ENCODE measurements at regions not wholly inside any gene's neighbourhood (a gene's known extent, or its start where the extent isn't known, plus 50 kb on each side); places are given as distances from the start of the nearest gene placed in this dataset.

DNA sequence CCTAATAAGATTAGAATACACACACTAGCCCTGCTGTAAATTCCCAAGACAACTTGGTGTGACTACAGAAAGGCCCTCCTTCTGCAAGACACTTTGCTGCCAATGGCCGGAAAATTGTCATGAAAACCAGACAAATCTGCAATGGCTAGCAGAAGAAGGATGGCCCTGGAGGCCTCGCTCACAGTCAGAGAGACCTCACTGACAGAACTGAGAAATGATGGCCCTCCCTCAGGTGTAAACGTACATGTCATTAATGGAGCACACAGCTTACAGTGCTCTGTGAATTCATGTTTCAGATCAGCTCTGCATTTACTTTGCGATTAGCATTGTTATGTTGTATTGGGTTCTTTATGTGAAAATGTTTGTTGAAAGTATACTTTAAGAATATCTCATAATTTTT lies 202.9 kb upstream of the N4BP1 start:
- POLR2A ChIA-PET: no interaction called here
- no peak for DNase-seq (ENCODE audit: low read depth, low spot score)
- Histone ChIP-seq H3K4me3 (ENCODE audit: low read depth, low read length) (no peak overlapping the region), H3K27ac (ENCODE audit: low read depth, low read length) (no peak overlapping the region), H3K9me3 (ENCODE audit: control insufficient read depth, insufficient read depth, low read length) (peaks cover 7% of the 10 kb centered on the region; the same call in 1 of the 2 replicates), H3K27me3 (ENCODE audit: control insufficient read depth, insufficient read depth, low read length) (peaks cover 5% of the 10 kb centered on the region)
- TF ChIP-seq, protein P1, sequence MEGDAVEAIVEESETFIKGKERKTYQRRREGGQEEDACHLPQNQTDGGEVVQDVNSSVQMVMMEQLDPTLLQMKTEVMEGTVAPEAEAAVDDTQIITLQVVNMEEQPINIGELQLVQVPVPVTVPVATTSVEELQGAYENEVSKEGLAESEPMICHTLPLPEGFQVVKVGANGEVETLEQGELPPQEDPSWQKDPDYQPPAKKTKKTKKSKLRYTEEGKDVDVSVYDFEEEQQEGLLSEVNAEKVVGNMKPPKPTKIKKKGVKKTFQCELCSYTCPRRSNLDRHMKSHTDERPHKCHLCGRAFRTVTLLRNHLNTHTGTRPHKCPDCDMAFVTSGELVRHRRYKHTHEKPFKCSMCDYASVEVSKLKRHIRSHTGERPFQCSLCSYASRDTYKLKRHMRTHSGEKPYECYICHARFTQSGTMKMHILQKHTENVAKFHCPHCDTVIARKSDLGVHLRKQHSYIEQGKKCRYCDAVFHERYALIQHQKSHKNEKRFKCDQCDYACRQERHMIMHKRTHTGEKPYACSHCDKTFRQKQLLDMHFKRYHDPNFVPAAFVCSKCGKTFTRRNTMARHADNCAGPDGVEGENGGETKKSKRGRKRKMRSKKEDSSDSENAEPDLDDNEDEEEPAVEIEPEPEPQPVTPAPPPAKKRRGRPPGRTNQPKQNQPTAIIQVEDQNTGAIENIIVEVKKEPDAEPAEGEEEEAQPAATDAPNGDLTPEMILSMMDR (IDR thresholded peaks at IDR 0.05; ENCODE audit: low read depth, low read length): no peak
- CTCF ChIA-PET: no interaction called here

DNA sequence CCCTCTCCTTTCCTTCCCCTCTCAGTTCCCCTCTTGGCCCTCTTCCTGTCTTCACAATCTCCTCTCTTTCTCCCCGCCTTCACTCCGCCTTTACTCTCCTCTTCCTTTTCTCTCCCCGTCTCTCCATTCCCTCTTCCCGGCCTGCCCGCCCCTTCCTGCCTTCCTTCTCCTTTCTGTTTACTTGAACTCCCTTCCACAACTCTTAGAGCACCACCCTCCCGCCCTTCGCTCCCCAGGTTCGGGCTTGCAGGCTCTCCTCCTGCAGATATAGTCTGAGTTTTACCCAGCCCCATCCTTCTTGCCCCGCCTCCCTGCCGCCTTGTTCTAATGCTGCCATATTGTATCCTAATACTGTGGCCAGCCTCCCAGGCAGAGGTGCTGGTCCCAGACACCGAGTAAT lies 201.5 kb upstream of the N4BP1 start:
- DNase-seq (ENCODE audit: low read depth, low spot score): no peak
- Histone ChIP-seq H3K9me3 (ENCODE audit: control insufficient read depth, insufficient read depth, low read length) (peaks cover 3% of the 10 kb centered on the region; the same call in 1 of the 2 replicates), H3K27ac (ENCODE audit: low read depth, low read length) (no peak overlapping the region), H3K27me3 (ENCODE audit: control insufficient read depth, insufficient read depth, low read length) (peaks cover 5% of the 10 kb centered on the region), H3K4me3 (ENCODE audit: low read depth, low read length) (no peak overlapping the region)
- POLR2A ChIA-PET: no interaction called here
- CTCF ChIA-PET: no interaction called here
- TF ChIP-seq, protein P1 (IDR thresholded peaks at IDR 0.05; ENCODE audit: low read depth, low read length): no peak

DNA sequence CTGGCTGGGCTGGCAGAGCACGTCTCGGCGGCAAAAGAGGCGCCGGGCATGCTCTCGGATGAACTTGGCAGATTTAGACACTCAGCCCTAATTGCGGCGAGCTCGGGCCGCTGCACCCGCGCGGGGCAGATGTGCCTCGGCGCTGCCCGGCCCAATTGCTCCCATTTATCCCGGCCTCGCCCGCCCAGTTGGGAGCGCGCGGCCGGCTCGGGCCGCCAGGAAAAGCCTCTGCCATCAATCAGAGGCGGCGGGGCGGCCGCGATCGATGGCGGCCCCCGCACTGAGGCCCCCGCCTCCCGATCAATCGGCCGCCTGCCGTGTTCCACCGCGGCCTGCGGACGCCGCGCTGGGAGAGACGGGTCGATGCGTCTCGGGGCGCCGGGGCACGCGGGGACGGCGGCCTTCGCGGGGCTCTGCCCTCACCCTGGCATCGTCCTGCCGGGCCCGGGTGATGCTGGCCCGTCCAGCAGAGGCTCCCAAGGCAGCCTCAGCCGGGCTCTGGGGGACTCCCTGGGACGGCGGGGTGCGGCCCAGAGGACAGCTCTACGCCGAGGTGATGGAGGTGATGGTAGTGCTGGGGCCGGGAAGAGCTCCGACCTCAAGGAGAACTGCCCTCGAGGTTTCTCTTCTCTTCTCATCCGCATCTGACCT lies 200.9 kb upstream of the N4BP1 start:
- no peak for DNase-seq (ENCODE audit: low read depth, low spot score)
- CTCF ChIA-PET: no interaction called here
- peaks cover 5% of the 10 kb centered on the region for H3K27me3 ChIP-seq (ENCODE audit: control insufficient read depth, insufficient read depth, low read length)
- POLR2A ChIA-PET: no interaction called here
- H3K9me3 ChIP-seq (ENCODE audit: control insufficient read depth, insufficient read depth, low read length): peaks cover 3% of the 10 kb centered on the region; the same call in 1 of the 2 replicates
- H3K27ac ChIP-seq (ENCODE audit: low read depth, low read length): no peak overlapping the region
- no peak overlapping the region for H3K4me3 ChIP-seq (ENCODE audit: low read depth, low read length)
- TF ChIP-seq, protein P1 (IDR thresholded peaks at IDR 0.05; ENCODE audit: low read depth, low read length): no peak

DNA sequence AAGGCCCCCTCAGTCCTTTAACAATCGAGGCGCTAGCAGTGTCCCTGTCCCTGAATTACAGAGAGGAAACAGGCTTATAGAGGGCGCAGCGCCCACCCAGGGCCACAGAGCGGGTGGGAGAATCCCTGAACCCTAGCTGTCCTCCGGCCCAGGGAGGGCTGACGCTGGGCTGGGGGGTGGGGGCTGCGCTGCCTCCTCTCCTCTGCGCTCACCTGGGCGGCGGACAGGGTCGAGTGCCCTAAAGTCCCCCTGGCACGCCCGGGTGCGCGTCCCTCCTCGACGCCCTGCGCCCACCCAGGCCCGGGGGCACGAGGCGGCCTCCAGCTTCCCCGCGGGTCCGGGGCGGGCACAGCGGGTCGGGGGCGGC lies 200.4 kb upstream of the N4BP1 start:
- H3K9me3 ChIP-seq (ENCODE audit: control insufficient read depth, insufficient read depth, low read length): peaks cover 3% of the 10 kb centered on the region; the same call in 1 of the 2 replicates
- peaks cover 5% of the 10 kb centered on the region for H3K27me3 ChIP-seq (ENCODE audit: control insufficient read depth, insufficient read depth, low read length)
- POLR2A ChIA-PET: no interaction called here
- no peak overlapping the region for H3K27ac ChIP-seq (ENCODE audit: low read depth, low read length)
- TF ChIP-seq, protein P1 (IDR thresholded peaks at IDR 0.05; ENCODE audit: low read depth, low read length): no peak
- CTCF ChIA-PET: no interaction called here
- no peak overlapping the region for H3K4me3 ChIP-seq (ENCODE audit: low read depth, low read length)
- DNase-seq (ENCODE audit: low read depth, low spot score): no peak

DNA sequence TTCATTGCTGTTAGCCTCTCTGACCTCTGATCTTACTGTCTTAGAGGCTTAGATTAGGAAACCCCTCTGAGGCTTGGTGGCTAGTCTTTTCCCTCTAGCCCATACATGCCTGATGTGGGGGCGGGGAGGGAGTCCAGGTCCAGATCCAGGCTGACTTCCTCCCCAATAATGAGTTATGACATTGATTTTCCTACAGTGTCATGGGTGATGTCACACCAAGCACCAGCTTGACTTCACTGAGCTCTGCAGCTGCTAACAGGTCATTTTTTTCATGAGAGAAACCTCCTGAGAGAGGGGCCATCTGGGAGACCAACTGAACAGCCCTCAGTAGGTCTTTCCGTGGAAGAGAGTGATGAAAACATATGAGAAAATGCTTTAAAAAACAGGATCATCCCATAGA lies 180.2 kb upstream of the N4BP1 start:
- TF ChIP-seq, protein P1 (IDR thresholded peaks at IDR 0.05; ENCODE audit: low read depth, low read length): no peak
- CTCF ChIA-PET: no interaction called here

More for the DNA sequence above, 180.2 kb upstream of the N4BP1 start:
- no peak overlapping the region for H3K27ac ChIP-seq (ENCODE audit: low read depth, low read length)
- H3K9me3 ChIP-seq (ENCODE audit: control insufficient read depth, insufficient read depth, low read length): no peaks in the 10 kb centered on the region
- no peak for DNase-seq (ENCODE audit: low read depth, low spot score)
- no peak overlapping the region for H3K4me3 ChIP-seq (ENCODE audit: low read depth, low read length)
- POLR2A ChIA-PET: no interaction called here
- no peaks in the 10 kb centered on the region for H3K27me3 ChIP-seq (ENCODE audit: control insufficient read depth, insufficient read depth, low read length)
